Esophagus squamous epithelium (tissue), 4 donors: ENCODE measurements at regions not wholly inside any gene's neighbourhood (a gene's known extent, or its start where the extent isn't known, plus 50 kb on each side); places are given as distances from the start of the nearest gene placed in this dataset.

Source experiments
- CTCF ChIP-seq, 6 experiments: fragments of 450-650 bp in 4 of 6; fragments of 200-600 bp in 2 of 6; sonication (generic) in 2 of 6; IDR thresholded peaks; one replicate each; pipeline ENCODE4 v1.5.1; 2016 to 2019; ENCODE audit warnings: antibody characterized with exemption in 6 of 6, mild to moderate bottlenecking in 4 of 6, moderate library complexity in 4 of 6
- POLR2A ChIP-seq, 4 donors: fragments of 450-650 bp; IDR thresholded peaks; one replicate each; pipeline ENCODE4 v1.6.1; 2017; ENCODE audit warnings: antibody characterized with exemption in 4 of 4, mild to moderate bottlenecking in 4 of 4, moderate library complexity in 3 of 4

- no peak for TF ChIP-seq CTCF (IDR thresholded peaks at IDR 0.05)
- TF ChIP-seq POLR2A (IDR thresholded peaks at IDR 0.05): no peak
Observed at GRCh38 chr2:226143091-226143490, 656.5 kb downstream of the IRS1 start.
